HepG2 (cell line): ENCODE measurements at regions not wholly inside any gene's neighbourhood (a gene's known extent, or its start where the extent isn't known, plus 50 kb on each side); places are given as distances from the start of the nearest gene placed in this dataset.

Source experiments
- ATAC-seq: fragments of 200-7000 bp; cut with Tn5 transposase; 3 replicates; pipeline ENCODE4 v1.9.1; 2020; ENCODE audit warnings: mild to moderate bottlenecking, moderate library complexity
- BruUV-seq: library from RNA; stranded (reverse); fragments of 400-500 nt; replicated peaks from 2 replicates; lab custom pipeline; 2021; lab: Mats Ljungman, UMichigan
- CTCF ChIA-PET: fragments of 300-600 bp; formaldehyde crosslinking; extraction: SDS; loops from one replicate; lab custom pipeline; 2021; ENCODE audit warnings: low total read pairs, inconsistent platforms, low intra/inter-chr PET ratio; lab: Yijun Ruan, JAX
- POLR2A ChIA-PET: fragments of 350-600 bp; sonication (Branson Sonifier 250); formaldehyde crosslinking; loops from one replicate; lab custom pipeline; 2020; ENCODE audit warnings: antibody characterized with exemption, inconsistent platforms; lab: Yijun Ruan, JAX
- DNase-seq: peaks from one replicate; pipeline ENCODE4 v3.0.0-alpha.2; 2015; ENCODE audit warnings: low spot score
- FAIRE-seq: peaks from 3 replicates; lab custom pipeline; 2011; peaks lifted over from hg19 to GRCh38; lab: Jason Lieb, UNC
- H2AFZ ChIP-seq: one replicate; pipeline ENCODE4 v1.6.1; 2011; ENCODE audit warnings: low read length, inconsistent platforms
- H3K27ac ChIP-seq: fragments of 300-600 bp; 3 replicates; pipeline ENCODE4 v1.8.0; 2011; ENCODE audit warnings: mixed run types, mild to moderate bottlenecking, mixed read lengths, low read length, inconsistent platforms; ENCODE audit not compliant: insufficient read depth; ENCODE audit errors: extremely low read length
- H3K27me3 ChIP-seq, 2 experiments: fragments of 200-600 bp in 1 of 2; 2 replicates in 1 of 2; 3 replicates in 1 of 2; pipeline versions ENCODE4 v1.6.0 to v1.8.0; 2011; ENCODE audit warnings: low read length in 2 of 2, mild to moderate bottlenecking in 2 of 2, moderate library complexity in 2 of 2, inconsistent platforms in 1 of 2; ENCODE audit not compliant: insufficient read depth in 2 of 2, control insufficient read depth in 1 of 2
- H3K36me3 ChIP-seq, 2 experiments: fragments of 200-600 bp in 1 of 2; replicated peaks in 1 of 2; 2 replicates in 1 of 2; 3 replicates in 1 of 2; pipeline versions ENCODE4 v1.5.1 to v1.8.0; 2011; ENCODE audit warnings: low read length in 2 of 2, inconsistent platforms in 1 of 2; ENCODE audit not compliant: insufficient read depth in 2 of 2, control insufficient read depth in 1 of 2
- H3K4me1 ChIP-seq: 2 replicates; pipeline ENCODE4 v1.5.1; 2012; ENCODE audit warnings: low read length, inconsistent platforms; ENCODE audit not compliant: insufficient read depth
- H3K4me2 ChIP-seq: 2 replicates; pipeline ENCODE4 v1.6.0; 2011; ENCODE audit warnings: low read depth, low read length, inconsistent platforms
- H3K4me3 ChIP-seq, 3 experiments: fragments of 200-600 bp in 1 of 3; sonication (generic), shearing (Covaris generic) in 1 of 3; replicated peaks in 1 of 3; 2 replicates each; pipeline ENCODE4 v1.5.1; 2011 to 2016; ENCODE audit warnings: low read length in 3 of 3, inconsistent platforms in 2 of 3, low read depth in 2 of 3, mild to moderate bottlenecking in 2 of 3, control low read depth in 1 of 3, mixed read lengths in 1 of 3; ENCODE audit not compliant: insufficient read depth in 1 of 3
- H3K79me2 ChIP-seq: one replicate; pipeline ENCODE4 v1.6.1; 2011; ENCODE audit warnings: low read length, inconsistent platforms; ENCODE audit not compliant: insufficient read depth
- H3K9ac ChIP-seq: 2 replicates; pipeline ENCODE4 v1.6.0; 2011; ENCODE audit warnings: mild to moderate bottlenecking, low read depth, low read length, inconsistent platforms; ENCODE audit not compliant: insufficient read depth
- H3K9me3 ChIP-seq: 2 replicates; pipeline ENCODE4 v1.5.1; 2012; ENCODE audit warnings: mild to moderate bottlenecking, low read length
- H4K20me1 ChIP-seq: 2 replicates; pipeline ENCODE4 v1.6.0; 2011; ENCODE audit warnings: inconsistent platforms, mild to moderate bottlenecking, low read length, moderate library complexity; ENCODE audit not compliant: insufficient read depth
- ATF7 ChIP-seq, 2 experiments: fragments of 450-650 bp in 1 of 2; sonication (generic) in 1 of 2; formaldehyde crosslinking in 1 of 2; IDR thresholded peaks; 2 replicates each; pipeline versions ENCODE4 v1.4.0 to v1.6.1; 2016 to 2020; ENCODE audit warnings: antibody characterized with exemption in 1 of 2, mild to moderate bottlenecking in 1 of 2, missing genetic modification reagents in 1 of 2
- CREB1 ChIP-seq, 2 experiments: fragments of 450-650 bp in 1 of 2; IDR thresholded peaks; 2 replicates each; pipeline ENCODE4 v1.6.1; 2016 to 2017; ENCODE audit warnings: control low read depth in 1 of 2, mild to moderate bottlenecking in 1 of 2, missing compliant biosample characterization in 1 of 2, missing genetic modification characterization in 1 of 2
- ZNF275 ChIP-seq: sonication (generic); formaldehyde crosslinking; IDR thresholded peaks from 2 replicates; pipeline ENCODE4 v1.8.0; 2022; ENCODE audit warnings: missing genetic modification reagents, mild to moderate bottlenecking, inconsistent platforms, borderline replicate concordance
- WGBS: methylation state at CpG from one replicate; pipeline ENCODE4 v1.1.6; 2017; ENCODE audit warnings: low lambda C conversion rate; 5-methylcytosine and 5-hydroxymethylcytosine counted together
- in situ Hi-C: cut with HindIII; loops from 2 replicates; pipeline ENCODE4 v1.10.0; 2017; ENCODE audit warnings: low pct_unique_long_range_greater_than_20kb; ENCODE audit not compliant: extremely low pct_ligation_motif_present
- intact Hi-C: fragments of 100-400 bp; cut with micrococcal nuclease; formaldehyde crosslinking; loops from one replicate; pipeline ENCODE4 v1.10.0; 2022; ENCODE audit not compliant: unreplicated experiment
- TF ChIP-seq, protein P1 (sequence below): sonication (generic); formaldehyde crosslinking; IDR thresholded peaks from 2 replicates; pipeline ENCODE4 v1.8.0; 2022; ENCODE audit warnings: missing genetic modification reagents, mild to moderate bottlenecking, moderate library complexity, borderline replicate concordance

DNA sequence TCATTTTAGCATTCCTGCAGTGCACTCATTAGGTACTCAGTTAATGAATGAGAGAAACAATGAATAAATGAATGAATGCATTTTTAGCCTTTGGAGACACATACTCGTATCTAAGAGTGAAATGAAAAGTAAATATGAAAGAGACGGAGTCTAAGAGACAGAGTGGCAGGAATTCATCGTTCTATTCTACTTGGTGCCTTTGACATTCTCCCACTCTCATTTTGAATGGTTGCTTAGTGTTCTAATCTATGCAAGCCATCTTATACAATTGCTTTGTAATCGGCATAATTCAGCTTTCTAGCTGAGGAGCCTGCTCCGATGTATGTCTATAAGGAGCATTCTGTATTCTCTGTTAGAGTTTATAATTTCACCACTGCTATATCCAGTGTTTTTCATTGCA is 554.9 kb downstream of the PLCL1 start (continued):
- TF ChIP-seq, protein P1, sequence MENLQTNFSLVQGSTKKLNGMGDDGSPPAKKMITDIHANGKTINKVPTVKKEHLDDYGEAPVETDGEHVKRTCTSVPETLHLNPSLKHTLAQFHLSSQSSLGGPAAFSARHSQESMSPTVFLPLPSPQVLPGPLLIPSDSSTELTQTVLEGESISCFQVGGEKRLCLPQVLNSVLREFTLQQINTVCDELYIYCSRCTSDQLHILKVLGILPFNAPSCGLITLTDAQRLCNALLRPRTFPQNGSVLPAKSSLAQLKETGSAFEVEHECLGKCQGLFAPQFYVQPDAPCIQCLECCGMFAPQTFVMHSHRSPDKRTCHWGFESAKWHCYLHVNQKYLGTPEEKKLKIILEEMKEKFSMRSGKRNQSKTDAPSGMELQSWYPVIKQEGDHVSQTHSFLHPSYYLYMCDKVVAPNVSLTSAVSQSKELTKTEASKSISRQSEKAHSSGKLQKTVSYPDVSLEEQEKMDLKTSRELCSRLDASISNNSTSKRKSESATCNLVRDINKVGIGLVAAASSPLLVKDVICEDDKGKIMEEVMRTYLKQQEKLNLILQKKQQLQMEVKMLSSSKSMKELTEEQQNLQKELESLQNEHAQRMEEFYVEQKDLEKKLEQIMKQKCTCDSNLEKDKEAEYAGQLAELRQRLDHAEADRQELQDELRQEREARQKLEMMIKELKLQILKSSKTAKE (CRISPR knock-in tag) = no peak

- Histone ChIP-seq H3K79me2 (no peaks in the 10 kb centered on the region), H3K4me2 (no peak overlapping the region), H3K4me3 (no peak overlapping the region), H2AFZ (no peak overlapping the region), H3K9me3 (no peaks in the 10 kb centered on the region), H3K4me1 (no peaks in the 10 kb centered on the region), H3K27me3 (no peaks in the 10 kb centered on the region), H3K9ac (no peak overlapping the region), H3K36me3 (no peaks in the 10 kb centered on the region), H3K27ac (no peak overlapping the region), H4K20me1 (no peaks in the 10 kb centered on the region)
- in situ Hi-C loops (no loop called here), intact Hi-C loops (no loop called here)
- no TSS peak for BruUV-seq
- FAIRE-seq (no peak), ATAC-seq (no peak), DNase-seq (no peak)
- ChIA-PET POLR2A (no interaction called here), CTCF (no interaction called here)
- WGBS = under 1% methylated on average over 4 of the region's 4 CpGs
- TF ChIP-seq ZNF275 (CRISPR knock-in tag) = no peak
- TF ChIP-seq ATF7 (IDR thresholded peaks at IDR 0.05) = peak; percentile 77
- no peak for TF ChIP-seq ATF7 (CRISPR knock-in tag; IDR thresholded peaks at IDR 0.05)
- TF ChIP-seq CREB1 (IDR thresholded peaks at IDR 0.05) = peak; percentile 27; the same call in 1 of the 2 replicates
- no peak for TF ChIP-seq CREB1 (CRISPR knock-in tag; IDR thresholded peaks at IDR 0.05)
Measured at GRCh38 chr2:198356157-198356556, 551.8 kb downstream of the PLCL1 start.
